ENCODE measurements at regions not wholly inside any gene's neighbourhood (a gene's known extent, or its start where the extent isn't known, plus 50 kb on each side); places are given as distances from the start of the nearest gene placed in this dataset.

DNA sequence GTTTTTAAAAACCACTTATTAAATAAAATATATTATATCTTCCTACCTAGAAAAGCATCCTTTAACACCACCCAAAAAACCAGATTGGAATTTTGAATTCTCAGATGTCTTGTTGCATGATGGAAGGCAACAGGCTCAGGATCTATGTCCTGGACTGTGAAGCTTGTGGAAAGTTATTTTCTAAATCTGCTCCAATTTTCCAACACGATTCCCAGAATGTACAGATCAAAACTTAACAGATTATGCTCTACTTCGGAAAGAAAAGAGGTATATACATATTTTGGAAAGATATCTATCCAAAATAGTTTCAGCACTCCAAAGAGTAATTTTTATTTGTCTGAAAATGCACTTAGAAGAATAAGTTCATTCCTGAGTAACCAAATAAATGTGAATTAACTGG, 291.7 kb upstream of the EMCN start:
- Histone ChIP-seq H3K27ac (no peak overlapping the region), H3K4me3 (no peak overlapping the region)
- no peak for DNase-seq (ENCODE audit: low spot score)
- TF ChIP-seq, protein P1, sequence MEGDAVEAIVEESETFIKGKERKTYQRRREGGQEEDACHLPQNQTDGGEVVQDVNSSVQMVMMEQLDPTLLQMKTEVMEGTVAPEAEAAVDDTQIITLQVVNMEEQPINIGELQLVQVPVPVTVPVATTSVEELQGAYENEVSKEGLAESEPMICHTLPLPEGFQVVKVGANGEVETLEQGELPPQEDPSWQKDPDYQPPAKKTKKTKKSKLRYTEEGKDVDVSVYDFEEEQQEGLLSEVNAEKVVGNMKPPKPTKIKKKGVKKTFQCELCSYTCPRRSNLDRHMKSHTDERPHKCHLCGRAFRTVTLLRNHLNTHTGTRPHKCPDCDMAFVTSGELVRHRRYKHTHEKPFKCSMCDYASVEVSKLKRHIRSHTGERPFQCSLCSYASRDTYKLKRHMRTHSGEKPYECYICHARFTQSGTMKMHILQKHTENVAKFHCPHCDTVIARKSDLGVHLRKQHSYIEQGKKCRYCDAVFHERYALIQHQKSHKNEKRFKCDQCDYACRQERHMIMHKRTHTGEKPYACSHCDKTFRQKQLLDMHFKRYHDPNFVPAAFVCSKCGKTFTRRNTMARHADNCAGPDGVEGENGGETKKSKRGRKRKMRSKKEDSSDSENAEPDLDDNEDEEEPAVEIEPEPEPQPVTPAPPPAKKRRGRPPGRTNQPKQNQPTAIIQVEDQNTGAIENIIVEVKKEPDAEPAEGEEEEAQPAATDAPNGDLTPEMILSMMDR (IDR thresholded peaks at IDR 0.05): no peak

DNA sequence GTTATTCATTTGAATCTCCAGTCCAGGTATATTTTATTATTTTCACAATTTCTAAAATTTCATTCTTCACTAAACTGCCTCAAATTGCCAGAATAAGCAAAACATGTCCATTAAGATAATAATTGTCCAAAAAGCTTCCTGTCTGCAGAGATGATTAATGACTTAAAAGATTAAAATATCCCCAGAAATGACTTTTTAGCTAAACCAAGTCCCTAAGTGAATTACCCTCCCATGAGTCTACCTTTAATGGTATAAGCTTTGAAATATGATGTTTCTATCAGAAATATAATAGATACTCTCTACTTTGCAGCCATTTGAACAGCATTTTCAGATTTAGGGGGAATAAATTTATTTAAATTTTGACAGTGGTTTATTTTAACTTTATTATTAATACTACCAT, 289.2 kb upstream of the EMCN start:
- Histone ChIP-seq H3K27ac (no peak overlapping the region), H3K4me3 (no peak overlapping the region)
- TF ChIP-seq, protein P1 (IDR thresholded peaks at IDR 0.05): no peak
- DNase-seq (ENCODE audit: low spot score): no peak

DNA sequence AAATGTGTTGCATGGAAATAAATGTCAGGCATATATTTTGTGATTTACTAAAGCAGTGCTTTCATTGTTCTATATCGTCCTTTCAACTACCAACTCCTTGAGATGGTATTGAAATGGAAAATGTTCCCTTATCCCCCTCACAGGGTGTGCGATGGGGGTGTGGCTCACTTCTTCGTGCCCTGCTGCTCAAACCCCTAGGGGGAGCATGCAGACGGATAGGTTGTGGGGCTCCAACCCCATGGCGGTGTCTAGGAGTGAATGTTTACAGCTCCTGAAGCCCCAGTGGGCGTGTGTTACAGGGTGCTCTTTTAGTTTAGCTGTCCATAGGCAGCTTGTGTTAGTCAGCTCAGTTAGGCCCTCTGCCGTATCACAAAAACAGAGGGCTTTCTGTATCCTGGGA, 287.7 kb upstream of the EMCN start:
- no peak for DNase-seq (ENCODE audit: low spot score)
- TF ChIP-seq, protein P1 (IDR thresholded peaks at IDR 0.05): no peak
- Histone ChIP-seq H3K27ac (no peak overlapping the region), H3K4me3 (no peak overlapping the region)

DNA sequence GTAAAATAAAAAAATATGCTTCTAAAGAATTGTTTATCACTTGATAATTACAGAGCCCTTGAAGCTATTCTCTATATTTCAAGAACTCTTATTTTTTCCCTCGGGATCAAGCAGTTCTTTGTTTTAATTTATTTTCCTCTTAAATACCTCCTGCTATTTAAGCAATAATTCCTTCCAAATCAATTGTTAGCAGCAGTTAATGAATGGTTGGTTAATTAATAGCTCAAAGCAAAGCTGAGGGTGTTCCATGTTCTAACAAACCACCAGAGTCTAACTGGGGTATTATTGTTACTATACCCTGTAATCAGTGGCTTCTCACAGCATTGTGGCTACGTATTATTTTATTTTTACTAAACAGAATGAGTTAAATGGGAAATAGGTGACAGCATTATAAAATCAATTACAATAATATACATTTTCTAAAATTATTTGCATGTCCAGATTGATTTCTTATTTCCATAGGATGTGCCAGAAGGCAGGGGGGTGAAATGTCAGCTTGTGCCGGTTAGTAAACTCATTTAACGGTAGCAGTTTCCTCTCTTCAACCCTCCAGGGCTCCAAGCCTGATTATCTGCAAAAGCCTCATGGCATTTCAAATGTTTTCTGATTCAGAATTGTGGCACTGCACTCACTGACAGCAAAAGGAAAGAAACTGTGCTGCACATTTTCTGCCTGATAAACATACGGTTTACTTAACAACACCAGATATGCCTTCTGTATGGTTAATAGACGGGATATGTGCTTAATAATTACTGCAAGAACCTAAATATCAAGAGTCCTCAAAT, 286.9 kb upstream of the EMCN start:
- Histone ChIP-seq H3K4me3 (no peak overlapping the region), H3K27ac (no peak overlapping the region)
- no peak for DNase-seq (ENCODE audit: low spot score)
- TF ChIP-seq, protein P1 (IDR thresholded peaks at IDR 0.05): no peak

DNA sequence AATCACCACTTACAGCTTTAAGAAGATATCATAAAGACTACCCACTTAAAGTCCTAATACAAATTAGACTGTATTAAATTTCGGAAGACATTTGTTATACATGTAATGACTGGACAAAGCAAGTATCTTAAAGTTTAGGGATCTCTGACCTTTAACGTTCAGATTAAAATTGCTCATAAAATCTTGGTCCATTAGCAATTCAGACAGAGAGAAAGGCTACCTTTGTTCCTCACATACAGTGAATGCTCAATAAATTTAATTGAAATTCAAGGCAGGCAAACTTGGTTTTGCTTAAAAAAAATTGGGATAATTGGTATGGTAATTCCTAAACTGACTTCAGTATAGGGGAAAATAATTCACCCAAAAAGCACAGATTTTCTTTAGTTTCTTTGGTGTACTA, 285.9 kb upstream of the EMCN start:
- TF ChIP-seq, protein P1 (IDR thresholded peaks at IDR 0.05): no peak
- H3K27ac ChIP-seq: no peak overlapping the region
- no peak for DNase-seq (ENCODE audit: low spot score)
- no peak overlapping the region for H3K4me3 ChIP-seq

DNA sequence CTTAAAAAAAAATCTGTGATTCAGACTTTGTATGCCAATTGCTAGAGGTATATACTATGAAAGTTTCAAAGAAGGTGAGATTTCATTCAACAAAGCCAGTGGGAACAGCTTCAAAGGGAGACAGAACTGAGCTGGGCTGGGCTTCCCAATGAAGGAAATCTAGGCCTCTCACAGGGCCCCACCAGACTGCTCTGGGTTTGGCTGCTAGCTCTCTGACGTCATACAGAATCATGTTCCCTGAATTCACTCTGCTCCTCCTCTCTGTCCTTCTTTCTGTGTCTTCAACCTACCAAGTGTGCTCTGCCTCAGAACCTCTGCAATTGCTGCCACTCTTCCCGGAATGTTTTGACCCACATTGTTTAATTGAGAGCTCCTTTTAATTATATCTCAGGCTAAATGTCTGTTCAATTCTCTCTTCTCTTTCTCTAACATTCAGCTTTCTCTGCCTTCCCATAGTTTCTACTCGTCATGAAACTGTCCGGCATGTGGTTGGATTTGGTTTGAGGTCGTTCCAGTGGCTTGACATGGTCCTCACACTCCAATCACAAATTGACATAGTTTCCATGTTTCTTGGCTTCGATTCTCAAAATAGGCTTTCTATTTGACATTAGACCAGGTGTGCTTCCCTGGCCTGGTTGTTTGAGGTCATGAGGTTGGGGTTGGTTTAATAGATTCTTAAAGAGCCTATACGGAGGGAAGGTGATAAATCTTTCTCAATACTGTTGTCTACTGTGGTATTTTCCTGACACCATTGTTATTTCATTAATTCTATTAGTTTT, 282.1 kb upstream of the EMCN start:
- Histone ChIP-seq H3K4me3 (no peak overlapping the region), H3K27ac (no peak overlapping the region)
- no peak for DNase-seq (ENCODE audit: low spot score)
- TF ChIP-seq, protein P1 (IDR thresholded peaks at IDR 0.05): no peak

DNA sequence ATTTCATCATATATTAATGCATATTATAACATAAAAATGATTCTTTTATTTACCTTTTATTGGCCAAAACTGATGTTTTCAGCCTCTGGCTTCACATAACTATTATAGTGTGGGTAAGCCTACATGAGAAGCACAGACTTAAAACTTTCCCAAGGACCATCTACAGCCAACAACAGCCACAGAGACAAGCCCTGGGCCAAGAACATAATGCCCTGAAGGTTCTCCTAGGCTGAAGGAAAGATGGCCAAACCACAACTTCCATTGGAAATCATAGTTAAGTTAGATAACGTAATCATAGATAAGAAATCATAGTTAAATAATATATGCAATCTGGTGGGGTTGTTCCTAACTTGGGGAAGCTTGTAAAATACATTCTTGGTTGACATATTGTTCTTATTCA, 280.0 kb upstream of the EMCN start:
- Histone ChIP-seq H3K27ac (no peak overlapping the region), H3K4me3 (no peak overlapping the region)
- no peak for DNase-seq (ENCODE audit: low spot score)
- TF ChIP-seq, protein P1 (IDR thresholded peaks at IDR 0.05): no peak

All from coronary artery (tissue), 2 donors.